BLaER1 (cell line): ENCODE measurements at regions not wholly inside any gene's neighbourhood (a gene's known extent, or its start where the extent isn't known, plus 50 kb on each side); places are given as distances from the start of the nearest gene placed in this dataset.

Source experiments
- H3K27ac ChIP-seq: shearing (Covaris generic); formaldehyde crosslinking; 2 replicates; pipeline ENCODE4 v1.8.1; 2022
- H3K27me3 ChIP-seq: shearing (Covaris generic); formaldehyde crosslinking; 2 replicates; pipeline ENCODE4 v1.8.1; 2022
- H3K36me3 ChIP-seq: shearing (Covaris generic); formaldehyde crosslinking; 2 replicates; pipeline ENCODE4 v1.8.1; 2022
- H3K4me1 ChIP-seq: shearing (Covaris generic); formaldehyde crosslinking; 2 replicates; pipeline ENCODE4 v1.8.1; 2022
- H3K4me2 ChIP-seq: shearing (Covaris generic); formaldehyde crosslinking; 2 replicates; pipeline ENCODE4 v1.8.1; 2022
- H3K4me3 ChIP-seq: shearing (Covaris generic); formaldehyde crosslinking; 2 replicates; pipeline ENCODE4 v1.8.1; 2022
- H3K9ac ChIP-seq: shearing (Covaris generic); formaldehyde crosslinking; 2 replicates; pipeline ENCODE4 v1.8.1; 2022
- H3K9me3 ChIP-seq: shearing (Covaris generic); formaldehyde crosslinking; 2 replicates; pipeline ENCODE4 v1.8.1; 2022
- H4K20me1 ChIP-seq: shearing (Covaris generic); formaldehyde crosslinking; 2 replicates; pipeline ENCODE4 v1.8.1; 2022
- Cebpa-rat ChIP-seq: shearing (Covaris generic); IDR thresholded peaks from 2 replicates; pipeline ENCODE4 v1.8.1; 2022

DNA sequence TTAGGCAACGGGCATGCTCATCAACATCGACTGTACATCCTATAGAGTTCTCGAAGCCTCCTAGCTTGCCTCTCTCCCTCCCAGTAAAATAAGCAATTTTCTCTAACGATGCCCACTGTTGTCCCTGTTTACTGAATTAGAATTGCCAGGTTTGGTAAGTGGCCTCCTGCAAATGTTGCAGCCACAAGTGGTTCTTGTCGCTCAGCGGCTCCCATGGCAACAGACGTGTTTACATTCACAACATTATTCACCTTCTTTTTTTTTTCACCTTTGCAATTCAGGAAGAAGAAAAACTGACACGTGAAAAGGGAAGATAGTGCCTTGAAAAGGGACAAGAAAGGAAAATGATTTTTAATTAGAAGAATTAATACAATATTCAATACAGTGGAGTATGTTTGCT lies 100.9 kb upstream of the PKP2 start:
- Histone ChIP-seq H3K36me3 (no peaks in the 10 kb centered on the region), H3K4me1 (no peaks in the 10 kb centered on the region), H3K9ac (no peak overlapping the region), H3K4me2 (no peak overlapping the region), H3K9me3 (no peaks in the 10 kb centered on the region), H3K27me3 (no peaks in the 10 kb centered on the region), H3K4me3 (no peak overlapping the region), H3K27ac (no peak overlapping the region), H4K20me1 (no peaks in the 10 kb centered on the region)
- no peak for TF ChIP-seq Cebpa-rat

DNA sequence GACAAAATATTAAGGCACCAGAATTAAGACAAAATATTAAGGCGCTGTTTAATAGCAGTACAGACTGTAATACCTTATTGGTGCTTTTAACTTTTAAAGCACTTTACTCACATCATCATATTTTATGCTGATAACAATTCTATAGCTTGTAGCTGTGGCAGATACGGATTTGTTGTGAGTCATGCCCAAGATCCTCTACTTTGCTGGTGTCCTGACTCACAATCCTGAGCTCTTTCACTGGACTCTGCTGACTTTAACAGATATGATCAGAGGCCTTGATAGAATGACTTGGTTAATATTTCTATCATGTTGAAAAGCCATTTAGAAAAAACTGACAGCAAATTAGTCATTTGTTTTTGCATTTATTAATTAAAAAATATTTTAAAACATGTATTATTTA lies 99.0 kb upstream of the PKP2 start:
- no peak overlapping the region for H3K4me2 ChIP-seq
- no peaks in the 10 kb centered on the region for H3K36me3 ChIP-seq
- no peaks in the 10 kb centered on the region for H3K27me3 ChIP-seq

DNA sequence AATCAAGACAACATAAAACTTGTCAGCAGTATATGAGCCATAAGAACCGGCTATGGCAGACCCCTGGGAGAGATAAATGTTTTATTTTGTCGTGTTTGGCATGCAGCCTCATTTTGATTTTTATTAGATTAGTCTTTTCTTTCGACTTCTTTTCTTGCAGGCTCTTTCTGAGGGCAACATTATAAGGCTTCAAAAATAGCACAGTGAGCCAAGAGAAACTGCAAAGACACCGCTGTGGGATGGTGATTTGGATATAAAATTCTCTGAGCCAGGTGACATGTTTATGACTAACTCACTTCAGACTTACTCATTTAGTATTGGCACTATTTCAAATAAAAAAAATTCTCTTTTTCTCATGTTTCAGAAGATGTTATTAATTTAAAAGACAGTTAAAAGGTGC lies 96.8 kb upstream of the PKP2 start:
- no peak for TF ChIP-seq Cebpa-rat
- H3K36me3 ChIP-seq: no peaks in the 10 kb centered on the region
- no peak overlapping the region for H3K9ac ChIP-seq
- H3K4me2 ChIP-seq: no peak overlapping the region
- no peak overlapping the region for H3K4me3 ChIP-seq
- no peaks in the 10 kb centered on the region for H3K9me3 ChIP-seq
- no peaks in the 10 kb centered on the region for H4K20me1 ChIP-seq
- H3K4me1 ChIP-seq: no peaks in the 10 kb centered on the region
- H3K27me3 ChIP-seq: no peaks in the 10 kb centered on the region
- H3K27ac ChIP-seq: no peak overlapping the region

More for the DNA sequence above, 99.0 kb upstream of the PKP2 start:
- Histone ChIP-seq H3K4me1 (no peaks in the 10 kb centered on the region), H3K4me3 (no peak overlapping the region), H4K20me1 (no peaks in the 10 kb centered on the region), H3K9me3 (no peaks in the 10 kb centered on the region), H3K9ac (no peak overlapping the region), H3K27ac (no peak overlapping the region)
- no peak for TF ChIP-seq Cebpa-rat

DNA sequence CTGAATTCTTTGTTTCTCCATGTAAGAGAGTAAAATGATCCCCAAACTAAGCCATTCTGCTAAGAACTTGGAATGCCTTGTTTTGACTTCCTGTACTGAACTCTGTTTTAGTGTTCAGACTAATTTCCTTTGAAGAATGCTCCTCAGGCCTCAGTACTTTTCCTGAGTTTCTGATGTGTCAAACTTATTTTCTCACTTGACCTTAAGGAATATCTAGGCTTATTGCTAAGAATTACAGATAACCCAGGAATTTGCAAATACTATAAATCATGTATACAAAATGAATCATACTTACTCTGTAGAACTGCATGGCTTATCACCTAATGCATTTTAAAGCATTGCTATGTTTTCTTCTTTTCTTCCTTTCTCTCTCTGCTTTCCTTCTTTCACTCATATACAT lies 93.1 kb upstream of the PKP2 start:
- TF ChIP-seq Cebpa-rat: no peak
- Histone ChIP-seq H3K4me2 (no peak overlapping the region), H3K4me1 (no peaks in the 10 kb centered on the region)

DNA sequence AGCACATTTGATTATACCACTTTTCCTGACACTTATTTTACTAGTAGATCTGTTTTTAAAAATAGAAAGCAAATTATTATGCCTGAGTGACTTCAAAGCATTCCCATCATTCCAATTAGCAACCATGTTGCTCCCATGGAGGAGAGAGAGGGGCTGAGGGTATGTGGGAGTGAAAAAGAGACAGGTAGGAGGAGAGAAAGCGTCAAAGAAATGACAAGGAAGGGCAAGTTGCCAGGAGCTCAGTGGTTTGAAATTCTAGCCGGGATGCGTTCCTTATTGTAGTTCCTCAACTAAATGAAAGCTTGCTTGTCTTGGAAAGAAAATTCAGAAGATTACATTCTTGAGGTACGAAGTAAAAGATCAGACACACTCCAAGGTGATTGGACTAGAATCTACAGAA lies 92.4 kb upstream of the PKP2 start:
- no peaks in the 10 kb centered on the region for H3K9me3 ChIP-seq
- H3K4me1 ChIP-seq: no peaks in the 10 kb centered on the region
- no peak overlapping the region for H3K4me2 ChIP-seq

More for the DNA sequence above, 93.1 kb upstream of the PKP2 start:
- Histone ChIP-seq H3K27ac (no peak overlapping the region), H3K9ac (no peak overlapping the region), H3K9me3 (no peaks in the 10 kb centered on the region), H4K20me1 (no peaks in the 10 kb centered on the region), H3K36me3 (no peaks in the 10 kb centered on the region), H3K27me3 (no peaks in the 10 kb centered on the region), H3K4me3 (no peak overlapping the region)

DNA sequence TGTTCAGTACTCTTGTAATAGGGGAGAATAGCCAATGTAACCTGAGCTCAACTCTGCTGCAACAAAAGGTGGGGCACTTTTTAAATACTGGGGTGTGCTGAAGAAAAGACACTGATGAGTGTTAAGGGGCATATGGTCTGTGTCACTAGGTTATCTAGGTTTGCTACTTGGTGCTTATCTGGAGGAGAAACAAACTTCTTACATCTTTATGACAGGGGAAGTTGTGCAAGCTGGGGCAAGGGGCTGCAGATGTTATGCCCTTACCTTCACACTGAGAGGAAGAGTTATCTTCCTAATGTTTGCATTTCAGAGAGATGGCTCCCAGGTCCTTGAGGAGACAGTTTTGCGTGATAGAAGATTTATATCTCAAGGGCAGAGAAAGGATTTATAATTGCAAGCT lies 90.9 kb upstream of the PKP2 start:
- Histone ChIP-seq H3K9me3 (no peaks in the 10 kb centered on the region), H3K27me3 (no peaks in the 10 kb centered on the region), H3K4me1 (no peaks in the 10 kb centered on the region), H3K36me3 (no peaks in the 10 kb centered on the region), H3K27ac (no peak overlapping the region), H3K4me2 (no peak overlapping the region), H4K20me1 (no peaks in the 10 kb centered on the region), H3K4me3 (no peak overlapping the region), H3K9ac (no peak overlapping the region)
- TF ChIP-seq Cebpa-rat: no peak

More for the DNA sequence above, 92.4 kb upstream of the PKP2 start:
- H3K9ac ChIP-seq: no peak overlapping the region
- H4K20me1 ChIP-seq: no peaks in the 10 kb centered on the region
- H3K4me3 ChIP-seq: no peak overlapping the region
- no peaks in the 10 kb centered on the region for H3K27me3 ChIP-seq
- H3K36me3 ChIP-seq: no peaks in the 10 kb centered on the region
- no peak overlapping the region for H3K27ac ChIP-seq
- no peak for TF ChIP-seq Cebpa-rat

DNA sequence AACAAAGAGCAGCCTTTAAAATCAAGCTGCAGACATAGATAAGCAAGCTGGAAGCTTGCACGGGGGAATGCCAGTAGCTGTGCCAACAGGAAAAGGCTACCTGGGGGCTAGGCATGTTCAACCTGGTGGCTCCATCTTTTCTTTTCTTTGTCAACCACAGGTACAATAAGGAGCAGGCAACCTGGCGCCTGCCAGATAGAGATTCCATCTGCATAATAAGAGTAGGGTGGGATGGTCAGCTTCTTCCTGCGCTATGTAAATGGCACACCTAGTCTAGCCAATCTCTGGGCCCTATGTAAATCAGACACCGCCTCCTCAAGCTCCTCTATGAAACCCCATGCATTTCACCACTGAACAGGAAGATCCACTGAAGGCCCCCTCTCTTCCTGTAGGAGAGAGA lies 87.4 kb upstream of the PKP2 start:
- Histone ChIP-seq H3K36me3 (no peaks in the 10 kb centered on the region), H4K20me1 (no peaks in the 10 kb centered on the region), H3K27me3 (no peaks in the 10 kb centered on the region), H3K27ac (no peak overlapping the region), H3K9ac (no peak overlapping the region), H3K4me3 (no peak overlapping the region), H3K4me2 (no peak overlapping the region), H3K4me1 (no peaks in the 10 kb centered on the region), H3K9me3 (no peaks in the 10 kb centered on the region)
- no peak for TF ChIP-seq Cebpa-rat

DNA sequence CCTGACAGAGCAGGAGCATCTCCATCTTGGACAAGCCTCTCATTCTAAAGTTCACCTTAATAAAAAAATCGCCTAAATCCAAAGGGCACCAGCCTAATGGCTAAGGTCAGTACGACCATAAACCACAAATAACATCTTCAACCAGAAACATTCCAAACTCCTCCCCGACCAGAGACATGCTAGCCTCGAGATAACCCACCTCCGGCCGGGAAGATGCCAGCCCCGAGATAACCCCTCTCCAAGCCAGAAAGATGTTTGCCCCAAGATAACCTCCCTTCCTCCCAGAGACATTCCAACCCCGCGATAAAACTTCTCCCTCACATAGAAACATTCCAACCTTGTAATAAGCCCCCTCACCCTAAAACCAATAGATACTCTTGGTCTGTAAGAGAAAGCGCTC lies 86.8 kb upstream of the PKP2 start:
- H3K27ac ChIP-seq: no peak overlapping the region
- H4K20me1 ChIP-seq: no peaks in the 10 kb centered on the region
- no peak overlapping the region for H3K4me3 ChIP-seq
- no peaks in the 10 kb centered on the region for H3K4me1 ChIP-seq
- H3K4me2 ChIP-seq: no peak overlapping the region
- no peaks in the 10 kb centered on the region for H3K9me3 ChIP-seq
- H3K36me3 ChIP-seq: no peaks in the 10 kb centered on the region
- H3K9ac ChIP-seq: no peak overlapping the region
- TF ChIP-seq Cebpa-rat: no peak
- H3K27me3 ChIP-seq: no peaks in the 10 kb centered on the region

DNA sequence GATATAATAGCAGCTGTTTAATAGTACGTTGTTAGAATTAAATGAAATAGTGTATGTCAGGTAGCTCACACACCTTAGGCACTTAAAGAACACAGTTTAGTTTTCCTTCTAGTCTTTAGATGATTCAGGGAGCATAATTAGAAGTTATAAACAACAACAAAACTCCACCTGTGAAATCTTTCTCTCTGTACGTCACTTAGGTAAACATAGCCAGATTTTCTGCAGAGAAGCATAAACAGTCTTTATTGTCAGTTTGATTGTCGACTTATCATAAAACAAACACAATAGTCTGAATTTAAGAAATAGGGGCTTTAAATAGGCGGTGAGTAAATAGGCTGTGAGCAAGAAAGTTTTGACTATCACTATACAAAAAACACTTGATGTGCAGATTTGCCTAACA lies 84.6 kb upstream of the PKP2 start:
- H3K4me3 ChIP-seq: no peak overlapping the region
- H3K36me3 ChIP-seq: no peaks in the 10 kb centered on the region
- no peak for TF ChIP-seq Cebpa-rat
- H3K27me3 ChIP-seq: no peaks in the 10 kb centered on the region
- no peaks in the 10 kb centered on the region for H3K9me3 ChIP-seq
- no peak overlapping the region for H3K9ac ChIP-seq
- H4K20me1 ChIP-seq: no peaks in the 10 kb centered on the region
- no peak overlapping the region for H3K27ac ChIP-seq
- H3K4me2 ChIP-seq: no peak overlapping the region
- H3K4me1 ChIP-seq: no peaks in the 10 kb centered on the region

DNA sequence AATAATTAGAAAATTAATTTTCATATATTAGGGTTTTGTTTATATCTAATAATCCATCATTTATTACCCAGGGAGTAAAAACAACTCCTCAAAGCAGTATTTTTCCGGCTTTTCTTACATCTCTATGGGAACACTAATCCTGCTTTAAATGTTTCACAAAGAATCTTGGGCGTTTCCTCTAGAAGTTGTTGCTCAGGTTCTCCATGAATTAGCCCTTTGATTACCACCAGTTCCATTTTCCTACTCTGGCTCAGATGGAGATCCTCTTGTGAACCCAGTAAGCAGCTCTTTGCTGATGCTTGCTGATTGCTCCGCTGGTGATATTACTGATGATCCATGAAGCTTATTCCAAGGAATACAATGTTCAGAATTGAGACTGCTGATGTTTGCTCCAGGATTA lies 78.5 kb upstream of the PKP2 start:
- no peaks in the 10 kb centered on the region for H4K20me1 ChIP-seq
- no peak overlapping the region for H3K4me3 ChIP-seq
- H3K9me3 ChIP-seq: no peaks in the 10 kb centered on the region
- no peaks in the 10 kb centered on the region for H3K27me3 ChIP-seq
- H3K27ac ChIP-seq: no peak overlapping the region
- H3K4me1 ChIP-seq: no peaks in the 10 kb centered on the region
- H3K4me2 ChIP-seq: no peak overlapping the region
- no peaks in the 10 kb centered on the region for H3K36me3 ChIP-seq
- H3K9ac ChIP-seq: no peak overlapping the region
- no peak for TF ChIP-seq Cebpa-rat

DNA sequence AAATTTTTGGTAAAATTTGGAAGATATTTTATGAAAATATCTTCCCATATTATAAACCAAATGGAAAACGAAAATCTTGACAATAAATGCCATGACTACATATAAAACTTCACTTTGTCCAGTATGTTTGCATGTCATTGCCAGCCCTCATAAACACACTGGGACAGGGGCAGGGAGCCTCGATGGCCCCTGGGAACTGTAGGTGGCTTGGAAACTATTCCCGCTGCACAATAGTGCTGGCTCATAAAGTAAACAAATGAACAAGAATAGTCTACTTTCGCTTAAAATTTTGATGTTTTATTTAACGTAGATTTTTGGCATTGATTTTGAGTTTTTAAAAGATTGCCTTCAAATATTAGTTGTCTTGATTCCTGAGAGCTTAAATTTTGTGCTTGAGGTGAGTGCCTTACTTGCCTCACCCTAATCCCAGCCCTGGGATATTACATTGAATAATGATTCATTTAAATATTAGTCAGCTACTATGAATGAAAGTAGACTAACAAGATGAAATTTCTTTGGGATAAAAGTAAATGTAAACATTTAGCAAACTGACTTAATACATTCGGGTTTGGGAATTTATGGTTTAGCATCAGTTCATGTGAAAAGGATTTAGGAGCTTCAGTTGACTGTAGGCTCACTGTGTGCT lies 74.0 kb upstream of the PKP2 start:
- Histone ChIP-seq H3K9ac (no peak overlapping the region), H3K27ac (no peak overlapping the region), H3K4me3 (no peak overlapping the region), H3K4me1 (no peaks in the 10 kb centered on the region), H3K4me2 (no peak overlapping the region), H3K36me3 (no peaks in the 10 kb centered on the region), H3K9me3 (no peaks in the 10 kb centered on the region), H3K27me3 (no peaks in the 10 kb centered on the region), H4K20me1 (no peaks in the 10 kb centered on the region)
- no peak for TF ChIP-seq Cebpa-rat
